ENCODE measurements at regions not wholly inside any gene's neighbourhood (a gene's known extent, or its start where the extent isn't known, plus 50 kb on each side); places are given as distances from the start of the nearest gene placed in this dataset.
A peak's percentile ranks its signal among the peaks of the same experiment; 100 is the strongest.

GRCh38 chr11:119989159-119989821, 148.6 kb downstream of the TRIM29 start:
- DNase-seq (ENCODE audit: low spot score): peak; percentile 24
- TF ChIP-seq, protein P1, sequence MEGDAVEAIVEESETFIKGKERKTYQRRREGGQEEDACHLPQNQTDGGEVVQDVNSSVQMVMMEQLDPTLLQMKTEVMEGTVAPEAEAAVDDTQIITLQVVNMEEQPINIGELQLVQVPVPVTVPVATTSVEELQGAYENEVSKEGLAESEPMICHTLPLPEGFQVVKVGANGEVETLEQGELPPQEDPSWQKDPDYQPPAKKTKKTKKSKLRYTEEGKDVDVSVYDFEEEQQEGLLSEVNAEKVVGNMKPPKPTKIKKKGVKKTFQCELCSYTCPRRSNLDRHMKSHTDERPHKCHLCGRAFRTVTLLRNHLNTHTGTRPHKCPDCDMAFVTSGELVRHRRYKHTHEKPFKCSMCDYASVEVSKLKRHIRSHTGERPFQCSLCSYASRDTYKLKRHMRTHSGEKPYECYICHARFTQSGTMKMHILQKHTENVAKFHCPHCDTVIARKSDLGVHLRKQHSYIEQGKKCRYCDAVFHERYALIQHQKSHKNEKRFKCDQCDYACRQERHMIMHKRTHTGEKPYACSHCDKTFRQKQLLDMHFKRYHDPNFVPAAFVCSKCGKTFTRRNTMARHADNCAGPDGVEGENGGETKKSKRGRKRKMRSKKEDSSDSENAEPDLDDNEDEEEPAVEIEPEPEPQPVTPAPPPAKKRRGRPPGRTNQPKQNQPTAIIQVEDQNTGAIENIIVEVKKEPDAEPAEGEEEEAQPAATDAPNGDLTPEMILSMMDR (IDR thresholded peaks at IDR 0.05): no peak
- Mint-ChIP-seq H3K4me1 (ENCODE audit: low read depth) (no peaks in the 10 kb centered on the region), H3K27ac (ENCODE audit: unreplicated experiment) (no peak overlapping the region), H3K4me3 (ENCODE audit: unreplicated experiment) (no peak overlapping the region), H3K9me3 (ENCODE audit: low read depth) (no peaks in the 10 kb centered on the region), H3K27me3 (ENCODE audit: low read depth) (peaks cover 58% of the 10 kb centered on the region), H3K36me3 (ENCODE audit: low read depth) (no peaks in the 10 kb centered on the region)

DNA sequence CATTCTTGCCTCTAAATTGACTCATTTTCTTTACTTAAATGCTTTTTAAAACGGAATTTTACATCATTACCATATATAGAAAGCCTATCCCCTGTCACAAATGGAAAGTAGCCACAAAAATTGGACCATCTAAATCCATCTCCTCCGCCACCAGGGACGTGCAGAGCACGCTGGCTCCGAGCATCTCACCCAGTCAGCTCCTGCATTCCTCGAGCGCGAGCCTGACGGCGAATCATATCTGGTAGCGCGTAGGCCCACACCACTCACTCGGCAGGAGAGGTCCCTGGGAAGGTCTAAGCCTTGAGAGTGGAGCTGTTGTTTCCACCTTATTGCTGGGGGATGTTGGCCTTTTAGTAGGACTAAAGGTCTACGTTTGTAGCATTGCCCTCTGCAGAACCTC, 152.4 kb downstream of the TRIM29 start:
- no peaks in the 10 kb centered on the region for H3K36me3 Mint-ChIP-seq (ENCODE audit: low read depth)
- TF ChIP-seq, protein P1 (IDR thresholded peaks at IDR 0.05): no peak
- H3K4me1 Mint-ChIP-seq (ENCODE audit: low read depth): no peaks in the 10 kb centered on the region
- H3K27ac Mint-ChIP-seq (ENCODE audit: unreplicated experiment): no peak overlapping the region
- no peak overlapping the region for H3K4me3 Mint-ChIP-seq (ENCODE audit: unreplicated experiment)
- DNase-seq (ENCODE audit: low spot score): no peak
- peaks cover 64% of the 10 kb centered on the region for H3K27me3 Mint-ChIP-seq (ENCODE audit: low read depth)
- no peaks in the 10 kb centered on the region for H3K9me3 Mint-ChIP-seq (ENCODE audit: low read depth)

GRCh38 chr11:119983816-119984215, 154.1 kb downstream of the TRIM29 start:
- no peaks in the 10 kb centered on the region for H3K36me3 Mint-ChIP-seq (ENCODE audit: low read depth)
- H3K27ac Mint-ChIP-seq (ENCODE audit: unreplicated experiment): no peak overlapping the region
- H3K27me3 Mint-ChIP-seq (ENCODE audit: low read depth): peaks cover 65% of the 10 kb centered on the region
- no peaks in the 10 kb centered on the region for H3K9me3 Mint-ChIP-seq (ENCODE audit: low read depth)
- no peaks in the 10 kb centered on the region for H3K4me1 Mint-ChIP-seq (ENCODE audit: low read depth)
- no peak overlapping the region for H3K4me3 Mint-ChIP-seq (ENCODE audit: unreplicated experiment)
- DNase-seq (ENCODE audit: low spot score): no peak
- TF ChIP-seq, protein P1 (IDR thresholded peaks at IDR 0.05): no peak

GRCh38 chr11:119983240-119983732, 154.6 kb downstream of the TRIM29 start:
- Mint-ChIP-seq H3K36me3 (ENCODE audit: low read depth) (no peaks in the 10 kb centered on the region), H3K9me3 (ENCODE audit: low read depth) (no peaks in the 10 kb centered on the region), H3K4me3 (ENCODE audit: unreplicated experiment) (no peak overlapping the region), H3K27ac (ENCODE audit: unreplicated experiment) (no peak overlapping the region), H3K4me1 (ENCODE audit: low read depth) (no peaks in the 10 kb centered on the region), H3K27me3 (ENCODE audit: low read depth) (peaks cover 66% of the 10 kb centered on the region)
- DNase-seq (ENCODE audit: low spot score): no peak
- TF ChIP-seq, protein P1 (IDR thresholded peaks at IDR 0.05): no peak

DNA sequence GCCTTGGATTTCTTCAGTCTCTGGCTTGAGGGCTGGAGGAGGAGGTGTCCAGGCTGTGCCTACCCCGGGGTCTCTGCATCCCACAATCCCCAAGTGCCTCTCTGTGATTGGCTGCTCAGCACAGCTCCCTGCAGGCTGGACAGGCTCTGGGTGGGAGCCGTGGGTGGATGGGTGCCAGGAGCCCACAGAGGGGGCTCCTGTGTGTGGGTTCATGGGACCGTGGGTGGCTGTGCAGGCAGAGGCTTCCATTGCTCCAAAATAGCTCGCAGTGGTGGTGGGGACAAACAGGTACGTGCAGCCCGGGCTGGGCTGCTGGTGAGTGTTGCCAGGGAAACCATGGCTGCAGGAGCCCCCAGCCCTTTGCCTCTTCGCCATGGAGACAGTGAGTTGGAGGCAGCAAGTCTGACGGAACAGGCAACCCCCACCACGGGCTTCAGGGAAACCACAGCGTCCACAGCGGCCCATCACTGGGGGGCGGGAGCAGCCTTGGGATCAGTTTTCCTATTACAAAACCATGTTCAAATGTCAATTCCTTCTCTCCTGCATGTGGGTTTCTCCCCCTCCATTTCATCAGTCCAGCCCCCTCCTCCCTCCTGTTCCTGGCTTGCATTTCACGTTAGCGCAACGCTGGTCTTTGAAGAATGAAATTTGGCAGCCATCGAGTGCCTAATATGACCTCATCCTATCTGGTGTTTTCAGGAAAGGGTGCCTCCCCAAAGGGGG, 155.2 kb downstream of the TRIM29 start:
- H3K9me3 Mint-ChIP-seq (ENCODE audit: low read depth): no peaks in the 10 kb centered on the region
- H3K27ac Mint-ChIP-seq (ENCODE audit: unreplicated experiment): no peak overlapping the region
- TF ChIP-seq, protein P1 (IDR thresholded peaks at IDR 0.05): no peak
- H3K4me3 Mint-ChIP-seq (ENCODE audit: unreplicated experiment): no peak overlapping the region
- peaks cover 65% of the 10 kb centered on the region for H3K27me3 Mint-ChIP-seq (ENCODE audit: low read depth)
- no peaks in the 10 kb centered on the region for H3K4me1 Mint-ChIP-seq (ENCODE audit: low read depth)
- no peaks in the 10 kb centered on the region for H3K36me3 Mint-ChIP-seq (ENCODE audit: low read depth)
- DNase-seq (ENCODE audit: low spot score): no peak

Data from chondrocyte (in vitro differentiated cells).